Type B pancreatic cell (in vitro differentiated cells): ENCODE measurements at regions not wholly inside any gene's neighbourhood (a gene's known extent, or its start where the extent isn't known, plus 50 kb on each side); places are given as distances from the start of the nearest gene placed in this dataset.

Experiments used
- DNase-seq: peaks from one replicate; pipeline ENCODE4 v3.0.0; 2021; ENCODE audit warnings: mixed read lengths; ENCODE audit not compliant: unreplicated experiment; ENCODE audit errors: extremely low spot score
- H3K27ac Mint-ChIP-seq: 2 replicates; pipeline ENCODE4 v1.8.0; 2021; ENCODE audit warnings: mild to moderate bottlenecking, mixed read lengths
- H3K27me3 Mint-ChIP-seq: 2 replicates; pipeline ENCODE4 v1.8.0; 2021; ENCODE audit warnings: mixed read lengths
- H3K36me3 Mint-ChIP-seq: 2 replicates; pipeline ENCODE4 v1.8.0; 2021; ENCODE audit warnings: mixed read lengths
- H3K4me1 Mint-ChIP-seq: one replicate; pipeline ENCODE4 v1.8.0; 2021; ENCODE audit warnings: mixed read lengths; ENCODE audit not compliant: unreplicated experiment
- H3K4me3 Mint-ChIP-seq: 2 replicates; pipeline ENCODE4 v1.8.0; 2021; ENCODE audit warnings: mild to moderate bottlenecking, mixed read lengths
- H3K9me3 Mint-ChIP-seq: 2 replicates; pipeline ENCODE4 v1.8.0; 2021; ENCODE audit warnings: mixed read lengths
- TF ChIP-seq, protein P1 (sequence below): fragments of 200-600 bp; sonication (generic); conservative IDR thresholded peaks from 2 replicates; pipeline ENCODE4 v1.5.0; 2021; ENCODE audit warnings: antibody characterized with exemption, mild to moderate bottlenecking

- Mint-ChIP-seq H3K27me3 (peaks cover 36% of the 10 kb centered on the region), H3K9me3 (peaks cover 4% of the 10 kb centered on the region), H3K4me1 (no peaks in the 10 kb centered on the region), H3K36me3 (no peaks in the 10 kb centered on the region), H3K4me3 (no peak overlapping the region), H3K27ac (no peak overlapping the region)
- no peak for DNase-seq
- TF ChIP-seq, protein P1, sequence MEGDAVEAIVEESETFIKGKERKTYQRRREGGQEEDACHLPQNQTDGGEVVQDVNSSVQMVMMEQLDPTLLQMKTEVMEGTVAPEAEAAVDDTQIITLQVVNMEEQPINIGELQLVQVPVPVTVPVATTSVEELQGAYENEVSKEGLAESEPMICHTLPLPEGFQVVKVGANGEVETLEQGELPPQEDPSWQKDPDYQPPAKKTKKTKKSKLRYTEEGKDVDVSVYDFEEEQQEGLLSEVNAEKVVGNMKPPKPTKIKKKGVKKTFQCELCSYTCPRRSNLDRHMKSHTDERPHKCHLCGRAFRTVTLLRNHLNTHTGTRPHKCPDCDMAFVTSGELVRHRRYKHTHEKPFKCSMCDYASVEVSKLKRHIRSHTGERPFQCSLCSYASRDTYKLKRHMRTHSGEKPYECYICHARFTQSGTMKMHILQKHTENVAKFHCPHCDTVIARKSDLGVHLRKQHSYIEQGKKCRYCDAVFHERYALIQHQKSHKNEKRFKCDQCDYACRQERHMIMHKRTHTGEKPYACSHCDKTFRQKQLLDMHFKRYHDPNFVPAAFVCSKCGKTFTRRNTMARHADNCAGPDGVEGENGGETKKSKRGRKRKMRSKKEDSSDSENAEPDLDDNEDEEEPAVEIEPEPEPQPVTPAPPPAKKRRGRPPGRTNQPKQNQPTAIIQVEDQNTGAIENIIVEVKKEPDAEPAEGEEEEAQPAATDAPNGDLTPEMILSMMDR = no peak
These were observed 80.7 kb upstream of the PCSK6 start for GRCh38 chr15:101570241-101570640.

DNA sequence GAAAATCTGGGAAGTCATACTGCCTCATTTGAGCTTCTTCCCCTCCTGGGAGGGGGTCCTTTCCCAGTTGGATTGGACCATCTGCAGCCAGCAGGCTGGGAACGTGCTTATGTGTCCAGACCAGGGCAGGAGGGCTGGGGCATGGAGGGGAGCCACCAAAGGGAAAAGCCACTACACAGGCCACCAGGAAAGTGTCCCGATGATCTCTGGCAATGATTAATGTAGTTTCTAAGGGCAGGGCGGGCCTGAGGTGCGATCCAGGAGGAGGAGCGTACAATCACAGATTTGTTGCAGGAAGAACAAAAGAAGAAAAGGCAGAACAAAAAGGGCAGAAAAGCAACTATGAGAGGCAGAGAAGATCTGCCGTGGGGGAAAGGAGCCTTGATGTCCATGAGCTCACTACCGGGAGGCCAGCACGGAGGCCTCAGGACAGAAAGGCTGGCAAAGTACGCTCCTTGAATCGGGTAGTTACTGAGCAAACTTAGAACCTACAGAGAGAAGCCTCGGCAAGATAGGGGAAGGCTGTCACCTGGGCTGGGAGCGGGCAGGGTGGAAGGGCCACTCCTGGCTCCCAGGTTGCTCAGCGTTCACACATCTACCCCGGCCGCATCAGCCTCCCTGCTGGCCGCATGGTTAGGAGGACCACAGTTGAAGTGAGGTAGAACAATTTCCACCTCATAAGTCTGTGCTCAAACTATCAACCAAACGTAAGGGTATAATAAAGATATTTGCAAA lies 79.5 kb upstream of the PCSK6 start:
- H3K4me1 Mint-ChIP-seq = no peaks in the 10 kb centered on the region
- no peak overlapping the region for H3K27ac Mint-ChIP-seq
- H3K9me3 Mint-ChIP-seq = peaks cover 4% of the 10 kb centered on the region
- DNase-seq = no peak
- H3K36me3 Mint-ChIP-seq = no peaks in the 10 kb centered on the region
- no peak overlapping the region for H3K4me3 Mint-ChIP-seq
- peaks cover 31% of the 10 kb centered on the region for H3K27me3 Mint-ChIP-seq
- TF ChIP-seq, protein P1 = no peak

- TF ChIP-seq, protein P1 = no peak
- Mint-ChIP-seq H3K9me3 (peaks cover 4% of the 10 kb centered on the region), H3K4me1 (no peaks in the 10 kb centered on the region), H3K27me3 (peaks cover 26% of the 10 kb centered on the region), H3K4me3 (no peak overlapping the region), H3K36me3 (no peaks in the 10 kb centered on the region), H3K27ac (no peak overlapping the region)
- no peak for DNase-seq
These were observed 78.8 kb upstream of the PCSK6 start for GRCh38 chr15:101568309-101568708.

- no peak overlapping the region for H3K4me3 Mint-ChIP-seq
- H3K9me3 Mint-ChIP-seq = peaks cover 4% of the 10 kb centered on the region
- no peaks in the 10 kb centered on the region for H3K36me3 Mint-ChIP-seq
- peaks cover 18% of the 10 kb centered on the region for H3K27me3 Mint-ChIP-seq
- no peak for DNase-seq
- H3K27ac Mint-ChIP-seq = no peak overlapping the region
- TF ChIP-seq, protein P1 = no peak
- H3K4me1 Mint-ChIP-seq = no peaks in the 10 kb centered on the region
These were observed 77.4 kb upstream of the PCSK6 start for GRCh38 chr15:101566748-101567488.

DNA sequence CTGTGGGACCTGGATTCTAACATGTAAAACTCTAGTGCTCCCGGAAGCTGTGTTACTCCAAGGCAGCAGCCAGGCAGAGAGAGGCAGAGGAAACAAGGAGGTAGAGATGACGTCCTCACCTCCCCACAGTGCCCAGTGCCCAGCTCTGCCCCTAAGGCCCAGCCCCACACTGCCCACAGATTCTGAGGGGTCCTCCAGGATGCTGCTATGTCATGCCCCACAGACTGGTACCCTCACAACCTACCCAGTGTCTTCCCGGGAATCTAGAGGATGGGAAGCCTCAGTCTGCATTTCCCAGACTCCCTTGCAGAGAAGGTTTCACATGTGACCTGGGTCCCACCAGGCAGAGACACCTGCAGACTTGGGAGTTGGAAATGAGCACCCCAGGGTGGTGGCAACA lies 75.9 kb upstream of the PCSK6 start:
- TF ChIP-seq, protein P1 = no peak
- no peak for DNase-seq
- Mint-ChIP-seq H3K36me3 (no peaks in the 10 kb centered on the region), H3K9me3 (peaks cover 4% of the 10 kb centered on the region), H3K4me3 (no peak overlapping the region), H3K27me3 (peaks cover 18% of the 10 kb centered on the region), H3K4me1 (no peaks in the 10 kb centered on the region), H3K27ac (no peak overlapping the region)
